OCI-LY7 (cell line): ENCODE measurements at regions not wholly inside any gene's neighbourhood (a gene's known extent, or its start where the extent isn't known, plus 50 kb on each side); places are given as distances from the start of the nearest gene placed in this dataset.

Source experiments
- CTCF ChIP-seq: fragments of 200-600 bp; sonication (generic); conservative IDR thresholded peaks from 2 replicates; pipeline ENCODE4 v1.5.1; 2014; ENCODE audit warnings: mild to moderate bottlenecking, antibody characterized with exemption, low read length, moderate library complexity, mixed read lengths
- EZH2phosphoT487 ChIP-seq: fragments of 200-600 bp; sonication (generic); IDR thresholded peaks from 2 replicates; pipeline ENCODE4 v1.6.1; 2018; ENCODE audit warnings: low read depth, borderline replicate concordance, mild to moderate bottlenecking, mixed run types, antibody characterized with exemption, low read length, moderate library complexity, mixed read lengths

- no peak for TF ChIP-seq CTCF
- TF ChIP-seq EZH2phosphoT487, result no peak
Measured at GRCh38 chr21:22444990-22445389, 1446.8 kb downstream of the NCAM2 start.
